ENCODE measurements at regions not wholly inside any gene's neighbourhood (a gene's known extent, or its start where the extent isn't known, plus 50 kb on each side); places are given as distances from the start of the nearest gene placed in this dataset.

GRCh38 chrX:155682834-155683233, 70.1 kb upstream of the TMLHE start:
- DNase-seq, result no peak

- no peak for DNase-seq
Observed at GRCh38 chrX:155679715-155680114, 67.0 kb upstream of the TMLHE start.

GRCh38 chrX:155673338-155673737, 60.6 kb upstream of the TMLHE start:
- DNase-seq, result no peak

- no peak for DNase-seq
Observed at GRCh38 chrX:155666741-155667140, 54.0 kb upstream of the TMLHE start.

Measured in NCI-H524 (cell line).